ENCODE measurements at regions not wholly inside any gene's neighbourhood (a gene's known extent, or its start where the extent isn't known, plus 50 kb on each side); places are given as distances from the start of the nearest gene placed in this dataset.
"Not testable (repeated sequence)": the region's sequence is repeated elsewhere in the genome, so short reads cannot be mapped to it uniquely, and the experiment has no call there.

- not testable (repeated sequence) for H3K4me3 Mint-ChIP-seq; H3K27ac Mint-ChIP-seq; H3K4me1 Mint-ChIP-seq (ENCODE audit: low read depth); H3K27me3 Mint-ChIP-seq; H3K36me3 Mint-ChIP-seq (ENCODE audit: low read depth)
- peaks cover 13% of the 10 kb centered on the region for H3K9me3 Mint-ChIP-seq
Measured at GRCh38 chr4:49558916-49559676, 573.0 kb downstream of the CWH43 start.

- H3K36me3 Mint-ChIP-seq (ENCODE audit: low read depth); H3K9me3 Mint-ChIP-seq; H3K27me3 Mint-ChIP-seq; H3K27ac Mint-ChIP-seq; H3K4me1 Mint-ChIP-seq (ENCODE audit: low read depth); H3K4me3 Mint-ChIP-seq: not testable (repeated sequence)
Measured at GRCh38 chr4:49560131-49560816, 574.2 kb downstream of the CWH43 start.

GRCh38 chr4:49560883-49561282 is 574.8 kb downstream of the CWH43 start:
- H3K27me3 Mint-ChIP-seq, result not testable (repeated sequence)

GRCh38 chr4:49570248-49570647 is 584.2 kb downstream of the CWH43 start:
- not testable (repeated sequence) for H3K4me1 Mint-ChIP-seq (ENCODE audit: low read depth); H3K27me3 Mint-ChIP-seq; H3K36me3 Mint-ChIP-seq (ENCODE audit: low read depth); H3K4me3 Mint-ChIP-seq; H3K27ac Mint-ChIP-seq
- peaks cover 23% of the 10 kb centered on the region for H3K9me3 Mint-ChIP-seq

More at GRCh38 chr4:49560883-49561282, 574.8 kb downstream of the CWH43 start:
- not testable (repeated sequence) for H3K4me3 Mint-ChIP-seq; H3K9me3 Mint-ChIP-seq; H3K4me1 Mint-ChIP-seq (ENCODE audit: low read depth); H3K36me3 Mint-ChIP-seq (ENCODE audit: low read depth); H3K27ac Mint-ChIP-seq

- H3K9me3 Mint-ChIP-seq, result peaks cover 28% of the 10 kb centered on the region
- not testable (repeated sequence) for H3K4me3 Mint-ChIP-seq, H3K27ac Mint-ChIP-seq
Measured at GRCh38 chr4:49573666-49574215, 587.7 kb downstream of the CWH43 start.

GRCh38 chr4:49575250-49575649 is 589.2 kb downstream of the CWH43 start:
- H3K27ac Mint-ChIP-seq; H3K4me3 Mint-ChIP-seq; H3K27me3 Mint-ChIP-seq; H3K36me3 Mint-ChIP-seq (ENCODE audit: low read depth); H3K4me1 Mint-ChIP-seq (ENCODE audit: low read depth): not testable (repeated sequence)
- peaks cover 28% of the 10 kb centered on the region for H3K9me3 Mint-ChIP-seq

More at GRCh38 chr4:49573666-49574215, 587.7 kb downstream of the CWH43 start:
- H3K36me3 Mint-ChIP-seq (ENCODE audit: low read depth); H3K4me1 Mint-ChIP-seq (ENCODE audit: low read depth); H3K27me3 Mint-ChIP-seq: not testable (repeated sequence)

GRCh38 chr4:49578371-49578770 is 592.3 kb downstream of the CWH43 start:
- H3K9me3 Mint-ChIP-seq, result peaks cover 23% of the 10 kb centered on the region
- H3K36me3 Mint-ChIP-seq (ENCODE audit: low read depth); H3K27ac Mint-ChIP-seq; H3K27me3 Mint-ChIP-seq; H3K4me1 Mint-ChIP-seq (ENCODE audit: low read depth); H3K4me3 Mint-ChIP-seq: not testable (repeated sequence)

GRCh38 chr4:49578899-49579298 is 592.8 kb downstream of the CWH43 start:
- H3K9me3 Mint-ChIP-seq, result peaks cover 20% of the 10 kb centered on the region
- H3K27me3 Mint-ChIP-seq, result not testable (repeated sequence)

GRCh38 chr4:49580166-49580565 is 594.1 kb downstream of the CWH43 start:
- peaks cover 12% of the 10 kb centered on the region for H3K9me3 Mint-ChIP-seq
- H3K4me3 Mint-ChIP-seq; H3K27ac Mint-ChIP-seq; H3K4me1 Mint-ChIP-seq (ENCODE audit: low read depth); H3K36me3 Mint-ChIP-seq (ENCODE audit: low read depth); H3K27me3 Mint-ChIP-seq: not testable (repeated sequence)

More at GRCh38 chr4:49578899-49579298, 592.8 kb downstream of the CWH43 start:
- H3K4me3 Mint-ChIP-seq; H3K36me3 Mint-ChIP-seq (ENCODE audit: low read depth); H3K27ac Mint-ChIP-seq; H3K4me1 Mint-ChIP-seq (ENCODE audit: low read depth): not testable (repeated sequence)

GRCh38 chr4:49588401-49588800 is 602.3 kb downstream of the CWH43 start:
- H3K36me3 Mint-ChIP-seq (ENCODE audit: low read depth); H3K4me1 Mint-ChIP-seq (ENCODE audit: low read depth); H3K9me3 Mint-ChIP-seq; H3K27me3 Mint-ChIP-seq; H3K27ac Mint-ChIP-seq; H3K4me3 Mint-ChIP-seq: not testable (repeated sequence)

- H3K9me3 Mint-ChIP-seq; H3K27ac Mint-ChIP-seq; H3K4me3 Mint-ChIP-seq; H3K27me3 Mint-ChIP-seq; H3K4me1 Mint-ChIP-seq (ENCODE audit: low read depth); H3K36me3 Mint-ChIP-seq (ENCODE audit: low read depth): not testable (repeated sequence)
Measured at GRCh38 chr4:49618436-49618835, 632.4 kb downstream of the CWH43 start.

GRCh38 chr4:49626478-49626877 is 640.4 kb downstream of the CWH43 start:
- not testable (repeated sequence) for H3K27me3 Mint-ChIP-seq; H3K36me3 Mint-ChIP-seq (ENCODE audit: low read depth); H3K4me3 Mint-ChIP-seq; H3K9me3 Mint-ChIP-seq; H3K27ac Mint-ChIP-seq; H3K4me1 Mint-ChIP-seq (ENCODE audit: low read depth)

All from stimulated activated naive CD8-positive, alpha-beta T cell treated with anti-CD3 and anti-CD28 coated beads, Interleukin-15, Interleukin-2, amounts not matched to agents 100 ng/mL and 50 ng/mL, for 24 hours (primary cell).